Retinal pigment epithelial cell (primary cell): ENCODE measurements at regions not wholly inside any gene's neighbourhood (a gene's known extent, or its start where the extent isn't known, plus 50 kb on each side); places are given as distances from the start of the nearest gene placed in this dataset.
A peak's percentile ranks its signal among the peaks of the same experiment; 100 is the strongest.

Experiments
- DNase-seq: peaks from one replicate; pipeline ENCODE4 v3.0.0-alpha.2; 2010; ENCODE audit warnings: low read depth
- H3K4me3 ChIP-seq: 2 replicates; pipeline ENCODE4 v1.5.1; 2011; ENCODE audit warnings: mild to moderate bottlenecking, low read length, control low read depth, moderate library complexity
- CTCF ChIP-seq: conservative IDR thresholded peaks from 2 replicates; pipeline ENCODE4 v1.5.1; 2011; ENCODE audit warnings: low read depth, low read length, control low read depth, inconsistent platforms

- no peak for TF ChIP-seq CTCF
Observed at GRCh38 chr21:27743971-27744564, 777.2 kb upstream of the ADAMTS5 start.

GRCh38 chr21:27741736-27742135 is 774.8 kb upstream of the ADAMTS5 start:
- no peak for DNase-seq
- no peak overlapping the region for H3K4me3 ChIP-seq
- no peak for TF ChIP-seq CTCF

More at GRCh38 chr21:27743971-27744564, 777.2 kb upstream of the ADAMTS5 start:
- no peak overlapping the region for H3K4me3 ChIP-seq
- no peak for DNase-seq

- TF ChIP-seq CTCF, result no peak
- no peak for DNase-seq
- no peak overlapping the region for H3K4me3 ChIP-seq
Observed at GRCh38 chr21:27740084-27740483, 773.2 kb upstream of the ADAMTS5 start.

GRCh38 chr21:27739187-27739586 is 772.3 kb upstream of the ADAMTS5 start:
- no peak for DNase-seq
- H3K4me3 ChIP-seq, result no peak overlapping the region
- no peak for TF ChIP-seq CTCF

GRCh38 chr21:27735699-27736098 is 768.8 kb upstream of the ADAMTS5 start:
- DNase-seq, result no peak
- no peak for TF ChIP-seq CTCF
- no peak overlapping the region for H3K4me3 ChIP-seq

GRCh38 chr21:27734146-27734545 is 767.3 kb upstream of the ADAMTS5 start:
- H3K4me3 ChIP-seq, result no peak overlapping the region
- peak; percentile 90 for DNase-seq
- no peak for TF ChIP-seq CTCF

GRCh38 chr21:27725916-27726315 is 759.0 kb upstream of the ADAMTS5 start:
- DNase-seq, result no peak
- TF ChIP-seq CTCF, result no peak
- H3K4me3 ChIP-seq, result no peak overlapping the region
